ENCODE measurements at regions not wholly inside any gene's neighbourhood (a gene's known extent, or its start where the extent isn't known, plus 50 kb on each side); places are given as distances from the start of the nearest gene placed in this dataset.

DNA sequence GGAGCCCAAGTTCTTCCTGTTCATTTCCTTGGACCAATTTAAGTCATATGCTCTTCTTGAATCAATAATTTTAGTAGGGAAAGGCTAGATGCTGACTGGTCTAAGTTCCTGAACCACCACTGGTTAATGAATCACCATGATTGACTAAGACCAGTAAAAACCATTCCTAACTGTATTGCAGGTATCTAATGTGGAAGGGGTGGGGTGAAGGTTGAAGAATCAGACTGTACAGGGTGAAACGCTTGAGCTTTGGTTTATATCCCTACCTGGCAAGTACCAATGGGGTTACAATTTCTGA, 100.1 kb downstream of the DYRK2 start:
- H3K4me3 ChIP-seq (ENCODE audit: low read depth, low read length) = no peak overlapping the region
- DNase-seq (ENCODE audit: low read depth) = no peak
- TF ChIP-seq, protein P1, sequence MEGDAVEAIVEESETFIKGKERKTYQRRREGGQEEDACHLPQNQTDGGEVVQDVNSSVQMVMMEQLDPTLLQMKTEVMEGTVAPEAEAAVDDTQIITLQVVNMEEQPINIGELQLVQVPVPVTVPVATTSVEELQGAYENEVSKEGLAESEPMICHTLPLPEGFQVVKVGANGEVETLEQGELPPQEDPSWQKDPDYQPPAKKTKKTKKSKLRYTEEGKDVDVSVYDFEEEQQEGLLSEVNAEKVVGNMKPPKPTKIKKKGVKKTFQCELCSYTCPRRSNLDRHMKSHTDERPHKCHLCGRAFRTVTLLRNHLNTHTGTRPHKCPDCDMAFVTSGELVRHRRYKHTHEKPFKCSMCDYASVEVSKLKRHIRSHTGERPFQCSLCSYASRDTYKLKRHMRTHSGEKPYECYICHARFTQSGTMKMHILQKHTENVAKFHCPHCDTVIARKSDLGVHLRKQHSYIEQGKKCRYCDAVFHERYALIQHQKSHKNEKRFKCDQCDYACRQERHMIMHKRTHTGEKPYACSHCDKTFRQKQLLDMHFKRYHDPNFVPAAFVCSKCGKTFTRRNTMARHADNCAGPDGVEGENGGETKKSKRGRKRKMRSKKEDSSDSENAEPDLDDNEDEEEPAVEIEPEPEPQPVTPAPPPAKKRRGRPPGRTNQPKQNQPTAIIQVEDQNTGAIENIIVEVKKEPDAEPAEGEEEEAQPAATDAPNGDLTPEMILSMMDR (IDR thresholded peaks at IDR 0.05; ENCODE audit: low read depth, low read length, missing control alignments) = no peak
- in situ Hi-C loops (cut with HindIII; ENCODE audit: low sequenced_read_pairs) = no loop called here

DNA sequence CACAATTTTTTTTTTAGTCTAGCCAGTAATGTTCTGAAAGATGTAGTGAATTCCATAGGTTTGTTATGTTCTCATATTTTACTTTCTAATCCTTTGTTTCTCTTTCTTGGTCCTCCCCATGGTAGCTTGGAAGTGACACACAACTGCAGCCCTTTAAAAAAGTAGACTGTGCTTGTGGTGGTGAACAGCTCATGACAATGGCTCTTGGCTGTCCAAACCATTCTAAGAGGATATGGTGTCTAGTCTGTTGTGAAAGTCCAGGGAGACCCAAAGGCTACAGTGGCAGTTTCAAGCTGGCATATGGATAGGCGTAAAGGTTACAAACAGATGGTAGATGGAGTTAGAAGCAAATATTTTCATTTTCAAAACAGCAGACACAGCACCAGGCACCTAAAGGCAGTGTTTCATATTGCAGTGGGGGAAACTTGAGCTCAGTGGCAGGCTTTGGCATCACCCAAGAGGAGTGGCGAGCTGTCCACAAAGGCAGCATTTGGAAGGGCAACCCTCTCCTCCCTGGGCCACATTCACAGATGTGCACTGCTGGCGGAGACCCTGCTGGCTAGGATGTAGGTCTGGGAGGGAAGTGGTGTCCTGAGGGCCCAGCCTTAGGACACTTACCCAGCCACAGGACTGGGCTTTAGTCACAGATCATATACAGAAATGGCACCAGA, 102.1 kb downstream of the DYRK2 start:
- TF ChIP-seq, protein P1 (IDR thresholded peaks at IDR 0.05; ENCODE audit: low read depth, low read length, missing control alignments) = no peak

DNA sequence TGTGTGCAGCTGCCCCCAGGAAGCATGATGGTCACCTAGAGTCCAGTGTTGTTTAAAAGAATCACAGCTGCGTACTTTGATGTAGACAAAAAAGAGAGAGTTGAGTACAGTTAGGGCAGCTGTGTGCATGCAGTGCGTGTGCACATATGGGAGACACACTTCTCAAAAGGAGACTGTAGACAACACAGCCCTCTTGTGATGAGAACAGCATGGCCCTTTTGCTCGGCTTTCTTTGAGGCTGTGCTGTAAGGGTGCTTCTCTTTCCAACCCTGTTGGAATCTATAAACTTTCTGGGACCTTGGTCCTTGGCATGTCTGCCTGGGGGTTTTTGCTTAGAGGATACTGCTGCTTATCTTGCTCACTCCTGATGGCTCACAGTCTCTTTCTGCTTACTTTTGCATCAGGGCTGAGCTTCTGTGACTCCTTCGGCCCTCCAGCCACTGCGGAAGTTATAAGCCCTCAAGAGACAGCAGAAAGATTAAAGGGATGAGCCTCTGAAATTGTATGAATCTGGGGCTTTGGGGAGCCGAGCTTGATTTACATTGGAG, 102.9 kb downstream of the DYRK2 start:
- in situ Hi-C loops (cut with HindIII; ENCODE audit: low sequenced_read_pairs) = no loop called here
- no peak for DNase-seq (ENCODE audit: low read depth)
- H3K4me3 ChIP-seq (ENCODE audit: low read depth, low read length) = no peak overlapping the region
- TF ChIP-seq, protein P1 (IDR thresholded peaks at IDR 0.05; ENCODE audit: low read depth, low read length, missing control alignments) = no peak

More for the DNA sequence above, 102.1 kb downstream of the DYRK2 start:
- no peak overlapping the region for H3K4me3 ChIP-seq (ENCODE audit: low read depth, low read length)
- DNase-seq (ENCODE audit: low read depth) = no peak
- in situ Hi-C loops (cut with HindIII; ENCODE audit: low sequenced_read_pairs) = no loop called here

DNA sequence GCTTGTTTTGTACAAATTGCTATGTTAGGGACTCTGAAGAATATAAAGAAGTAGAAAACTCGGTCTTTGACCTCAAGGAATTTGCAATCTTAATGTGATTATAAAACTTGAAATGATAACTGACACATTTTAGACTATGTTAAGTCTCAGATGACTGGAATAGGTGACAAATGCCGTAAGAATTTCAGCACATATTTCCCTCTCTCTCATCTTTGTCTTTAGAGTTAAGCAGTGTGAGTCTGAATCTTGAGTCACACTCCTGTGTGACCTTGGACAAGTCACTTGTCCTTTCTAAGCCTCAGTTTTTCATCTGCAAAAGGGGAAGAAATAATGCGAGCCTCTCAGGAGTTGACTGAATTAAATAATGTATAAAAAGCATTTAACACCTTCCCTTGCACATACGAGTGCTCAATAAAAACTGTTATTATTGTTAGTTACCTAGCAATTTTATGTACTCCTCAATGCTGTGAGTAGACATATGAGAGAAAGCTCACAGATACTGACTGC, 103.7 kb downstream of the DYRK2 start:
- in situ Hi-C loops (cut with HindIII; ENCODE audit: low sequenced_read_pairs) = no loop called here
- DNase-seq (ENCODE audit: low read depth) = no peak
- no peak overlapping the region for H3K4me3 ChIP-seq (ENCODE audit: low read depth, low read length)
- TF ChIP-seq, protein P1 (IDR thresholded peaks at IDR 0.05; ENCODE audit: low read depth, low read length, missing control alignments) = no peak

DNA sequence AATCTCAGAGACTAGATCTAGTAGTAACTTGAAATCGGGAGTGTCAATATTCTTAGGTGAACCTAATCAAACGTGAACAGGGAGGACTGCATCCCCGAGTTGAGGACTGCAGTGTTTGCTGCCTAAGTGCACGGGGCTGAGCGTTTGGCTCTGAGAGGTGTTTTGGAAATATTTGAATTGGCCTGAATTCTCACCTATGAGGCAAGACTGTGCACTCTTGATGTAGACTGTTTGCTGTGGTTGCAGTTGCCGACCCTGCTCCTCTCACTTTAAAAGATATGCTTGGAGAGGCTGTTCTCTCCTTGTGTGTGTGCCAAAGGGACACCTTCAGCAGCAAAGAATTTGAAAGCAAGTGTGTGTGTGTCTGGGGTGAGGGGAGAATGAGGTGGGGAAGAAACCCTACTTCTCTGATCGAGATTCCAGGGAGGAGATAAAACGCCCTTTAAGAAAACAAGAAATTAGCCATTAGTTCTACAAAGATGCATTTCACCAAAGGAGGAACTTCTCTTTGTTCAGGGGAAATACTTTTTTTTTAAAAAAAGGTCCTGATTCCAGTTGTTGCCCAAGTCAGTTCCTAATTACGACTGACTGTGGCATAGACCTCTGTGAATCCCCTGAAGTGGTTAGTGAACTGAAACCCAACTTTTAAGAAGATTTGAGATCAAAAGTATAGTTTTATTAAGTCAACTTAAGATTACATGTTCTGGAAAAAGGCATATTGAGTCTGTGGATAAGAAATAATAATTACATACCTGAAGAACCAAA, 106.6 kb downstream of the DYRK2 start:
- in situ Hi-C loops (cut with HindIII; ENCODE audit: low sequenced_read_pairs) = no loop called here
- H3K4me3 ChIP-seq (ENCODE audit: low read depth, low read length) = no peak overlapping the region

DNA sequence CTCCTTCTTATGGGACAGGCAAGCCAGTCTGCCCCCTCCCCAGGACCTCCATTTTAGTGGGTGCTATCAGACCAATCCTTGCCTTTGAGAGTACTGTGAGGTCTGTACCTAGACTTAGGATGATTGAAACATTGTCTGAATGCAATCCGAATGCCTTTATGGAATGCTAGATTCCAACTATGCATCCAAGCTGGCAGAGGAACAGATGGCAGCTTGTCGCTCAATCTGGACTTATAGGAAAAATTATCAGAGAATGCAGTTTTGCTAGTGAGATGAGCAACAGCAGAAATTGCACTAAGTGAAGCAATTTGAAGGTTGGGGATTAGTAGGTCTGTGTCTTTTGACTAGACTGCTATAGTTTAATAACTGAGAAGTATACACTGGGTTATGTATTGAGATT, 109.1 kb downstream of the DYRK2 start:
- in situ Hi-C loops (cut with HindIII; ENCODE audit: low sequenced_read_pairs) = no loop called here
- DNase-seq (ENCODE audit: low read depth) = no peak
- H3K4me3 ChIP-seq (ENCODE audit: low read depth, low read length) = no peak overlapping the region
- TF ChIP-seq, protein P1 (IDR thresholded peaks at IDR 0.05; ENCODE audit: low read depth, low read length, missing control alignments) = no peak

More for the DNA sequence above, 106.6 kb downstream of the DYRK2 start:
- no peak for DNase-seq (ENCODE audit: low read depth)
- TF ChIP-seq, protein P1 (IDR thresholded peaks at IDR 0.05; ENCODE audit: low read depth, low read length, missing control alignments) = no peak

Measured in astrocyte of the cerebellum (primary cell).